ENCODE measurements at regions not wholly inside any gene's neighbourhood (a gene's known extent, or its start where the extent isn't known, plus 50 kb on each side); places are given as distances from the start of the nearest gene placed in this dataset.

DNA sequence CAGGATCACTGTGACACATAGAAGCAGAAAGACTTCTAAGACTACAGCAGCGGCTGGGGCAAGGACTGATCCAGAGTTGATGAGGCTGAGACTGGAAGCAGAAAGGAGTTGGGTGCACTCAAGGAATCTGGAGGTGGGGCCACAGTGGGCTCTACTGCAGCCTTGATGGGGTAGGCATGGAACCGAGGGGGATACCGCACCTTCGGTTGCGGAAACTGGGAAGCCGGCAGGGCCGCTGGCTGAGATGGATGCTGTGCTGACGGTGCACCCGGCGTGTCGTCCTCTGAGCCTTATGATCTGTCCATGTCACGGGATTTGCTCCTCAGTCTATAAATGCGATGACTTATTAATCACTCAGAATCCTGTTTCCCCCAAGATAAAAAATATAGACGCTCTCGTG lies 473.5 kb upstream of the MYT1L start:
- TF ChIP-seq, protein P1, sequence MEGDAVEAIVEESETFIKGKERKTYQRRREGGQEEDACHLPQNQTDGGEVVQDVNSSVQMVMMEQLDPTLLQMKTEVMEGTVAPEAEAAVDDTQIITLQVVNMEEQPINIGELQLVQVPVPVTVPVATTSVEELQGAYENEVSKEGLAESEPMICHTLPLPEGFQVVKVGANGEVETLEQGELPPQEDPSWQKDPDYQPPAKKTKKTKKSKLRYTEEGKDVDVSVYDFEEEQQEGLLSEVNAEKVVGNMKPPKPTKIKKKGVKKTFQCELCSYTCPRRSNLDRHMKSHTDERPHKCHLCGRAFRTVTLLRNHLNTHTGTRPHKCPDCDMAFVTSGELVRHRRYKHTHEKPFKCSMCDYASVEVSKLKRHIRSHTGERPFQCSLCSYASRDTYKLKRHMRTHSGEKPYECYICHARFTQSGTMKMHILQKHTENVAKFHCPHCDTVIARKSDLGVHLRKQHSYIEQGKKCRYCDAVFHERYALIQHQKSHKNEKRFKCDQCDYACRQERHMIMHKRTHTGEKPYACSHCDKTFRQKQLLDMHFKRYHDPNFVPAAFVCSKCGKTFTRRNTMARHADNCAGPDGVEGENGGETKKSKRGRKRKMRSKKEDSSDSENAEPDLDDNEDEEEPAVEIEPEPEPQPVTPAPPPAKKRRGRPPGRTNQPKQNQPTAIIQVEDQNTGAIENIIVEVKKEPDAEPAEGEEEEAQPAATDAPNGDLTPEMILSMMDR (IDR thresholded peaks at IDR 0.05) = no peak
- no peak for TF ChIP-seq POLR2A (IDR thresholded peaks at IDR 0.05)

Measured in uterus (tissue), 2 donors.